Ishikawa (cell line): ENCODE measurements at regions not wholly inside any gene's neighbourhood (a gene's known extent, or its start where the extent isn't known, plus 50 kb on each side); places are given as distances from the start of the nearest gene placed in this dataset.

ENCODE experiments used
- CEBPB ChIP-seq: IDR thresholded peaks from 2 replicates; pipeline ENCODE4 v1.6.1; 2012
- CREB1 ChIP-seq: IDR thresholded peaks from 2 replicates; pipeline ENCODE4 v1.6.1; 2012; ENCODE audit warnings: low read depth
- EGR1 ChIP-seq: IDR thresholded peaks from 2 replicates; pipeline ENCODE4 v1.6.1; 2012
- EP300 ChIP-seq: IDR thresholded peaks from 2 replicates; pipeline ENCODE4 v1.6.1; 2012; ENCODE audit warnings: borderline replicate concordance
- FOXM1 ChIP-seq: IDR thresholded peaks from 2 replicates; pipeline ENCODE4 v1.6.1; 2012; ENCODE audit warnings: low read depth, borderline replicate concordance
- NFIC ChIP-seq: IDR thresholded peaks from 2 replicates; pipeline ENCODE4 v1.6.1; 2012
- RAD21 ChIP-seq: IDR thresholded peaks from 2 replicates; pipeline ENCODE4 v1.6.1; 2012; ENCODE audit warnings: low read depth
- TAF1 ChIP-seq: IDR thresholded peaks from 2 replicates; pipeline ENCODE4 v1.6.1; 2012; ENCODE audit warnings: low read depth, mild to moderate bottlenecking
- TCF12 ChIP-seq: IDR thresholded peaks from 2 replicates; pipeline ENCODE4 v1.6.1; 2012; ENCODE audit warnings: low read depth
- TEAD4 ChIP-seq: IDR thresholded peaks from 2 replicates; pipeline ENCODE4 v1.6.1; 2012
- YY1 ChIP-seq: IDR thresholded peaks from 2 replicates; pipeline ENCODE4 v1.6.1; 2012; ENCODE audit warnings: low read depth
- ZBTB7A ChIP-seq: IDR thresholded peaks from 2 replicates; pipeline ENCODE4 v1.6.1; 2012; ENCODE audit warnings: low read depth
- TF ChIP-seq, protein P1 (sequence below): IDR thresholded peaks from 2 replicates; pipeline ENCODE4 v1.6.1; 2012
- TF ChIP-seq, protein P2 (sequence below): IDR thresholded peaks from 2 replicates; pipeline ENCODE4 v1.6.1; 2012; ENCODE audit warnings: low read depth, mild to moderate bottlenecking
- TF ChIP-seq, protein P3 (sequence below): IDR thresholded peaks from 2 replicates; pipeline ENCODE4 v1.6.1; 2012

DNA sequence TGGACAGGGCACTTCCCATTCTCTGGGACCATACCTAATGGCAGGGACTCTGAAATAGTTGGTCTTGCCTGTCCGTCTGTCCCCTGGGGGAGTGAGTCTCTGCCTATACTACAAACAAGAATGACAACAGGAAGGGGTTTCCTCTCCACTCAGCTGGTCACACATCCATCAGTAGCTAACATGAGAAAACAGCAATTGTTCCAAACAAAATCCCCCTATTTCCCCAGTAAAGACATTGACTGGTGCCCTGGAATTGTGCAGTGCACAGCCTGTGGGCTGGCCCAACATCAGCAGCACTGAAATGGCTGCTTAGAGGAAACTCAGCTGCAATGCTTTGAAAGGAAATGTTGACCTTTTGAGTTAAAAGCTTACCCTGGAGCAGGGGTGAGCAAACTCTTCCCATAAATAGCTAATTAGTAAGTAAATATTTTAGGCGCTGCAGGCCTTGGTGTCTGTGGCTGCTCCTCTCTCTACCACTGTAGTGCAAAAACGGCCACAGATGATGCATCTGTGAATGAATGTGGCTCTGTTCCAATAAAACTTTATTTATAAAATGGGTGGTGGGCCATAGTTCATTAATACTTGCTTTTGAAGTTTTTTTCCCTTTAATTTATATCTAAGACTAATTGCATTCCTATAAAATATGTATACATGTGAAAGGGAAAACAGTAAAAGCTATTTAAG, 174.3 kb downstream of the KLF13 start:
- TF ChIP-seq CEBPB (no peak), CREB1 (no peak), TAF1 (no peak), NFIC (no peak), ZBTB7A (no peak), FOXM1 (no peak), EP300 (no peak), TEAD4 (no peak), RAD21 (no peak), EGR1 (no peak), TCF12 (no peak), YY1 (no peak)
- TF ChIP-seq, protein P1, sequence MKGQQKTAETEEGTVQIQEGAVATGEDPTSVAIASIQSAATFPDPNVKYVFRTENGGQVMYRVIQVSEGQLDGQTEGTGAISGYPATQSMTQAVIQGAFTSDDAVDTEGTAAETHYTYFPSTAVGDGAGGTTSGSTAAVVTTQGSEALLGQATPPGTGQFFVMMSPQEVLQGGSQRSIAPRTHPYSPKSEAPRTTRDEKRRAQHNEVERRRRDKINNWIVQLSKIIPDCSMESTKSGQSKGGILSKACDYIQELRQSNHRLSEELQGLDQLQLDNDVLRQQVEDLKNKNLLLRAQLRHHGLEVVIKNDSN = no peak
- TF ChIP-seq, protein P2, sequence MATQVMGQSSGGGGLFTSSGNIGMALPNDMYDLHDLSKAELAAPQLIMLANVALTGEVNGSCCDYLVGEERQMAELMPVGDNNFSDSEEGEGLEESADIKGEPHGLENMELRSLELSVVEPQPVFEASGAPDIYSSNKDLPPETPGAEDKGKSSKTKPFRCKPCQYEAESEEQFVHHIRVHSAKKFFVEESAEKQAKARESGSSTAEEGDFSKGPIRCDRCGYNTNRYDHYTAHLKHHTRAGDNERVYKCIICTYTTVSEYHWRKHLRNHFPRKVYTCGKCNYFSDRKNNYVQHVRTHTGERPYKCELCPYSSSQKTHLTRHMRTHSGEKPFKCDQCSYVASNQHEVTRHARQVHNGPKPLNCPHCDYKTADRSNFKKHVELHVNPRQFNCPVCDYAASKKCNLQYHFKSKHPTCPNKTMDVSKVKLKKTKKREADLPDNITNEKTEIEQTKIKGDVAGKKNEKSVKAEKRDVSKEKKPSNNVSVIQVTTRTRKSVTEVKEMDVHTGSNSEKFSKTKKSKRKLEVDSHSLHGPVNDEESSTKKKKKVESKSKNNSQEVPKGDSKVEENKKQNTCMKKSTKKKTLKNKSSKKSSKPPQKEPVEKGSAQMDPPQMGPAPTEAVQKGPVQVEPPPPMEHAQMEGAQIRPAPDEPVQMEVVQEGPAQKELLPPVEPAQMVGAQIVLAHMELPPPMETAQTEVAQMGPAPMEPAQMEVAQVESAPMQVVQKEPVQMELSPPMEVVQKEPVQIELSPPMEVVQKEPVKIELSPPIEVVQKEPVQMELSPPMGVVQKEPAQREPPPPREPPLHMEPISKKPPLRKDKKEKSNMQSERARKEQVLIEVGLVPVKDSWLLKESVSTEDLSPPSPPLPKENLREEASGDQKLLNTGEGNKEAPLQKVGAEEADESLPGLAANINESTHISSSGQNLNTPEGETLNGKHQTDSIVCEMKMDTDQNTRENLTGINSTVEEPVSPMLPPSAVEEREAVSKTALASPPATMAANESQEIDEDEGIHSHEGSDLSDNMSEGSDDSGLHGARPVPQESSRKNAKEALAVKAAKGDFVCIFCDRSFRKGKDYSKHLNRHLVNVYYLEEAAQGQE = no peak
- TF ChIP-seq, protein P3, sequence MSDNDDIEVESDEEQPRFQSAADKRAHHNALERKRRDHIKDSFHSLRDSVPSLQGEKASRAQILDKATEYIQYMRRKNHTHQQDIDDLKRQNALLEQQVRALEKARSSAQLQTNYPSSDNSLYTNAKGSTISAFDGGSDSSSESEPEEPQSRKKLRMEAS = no peak

DNA sequence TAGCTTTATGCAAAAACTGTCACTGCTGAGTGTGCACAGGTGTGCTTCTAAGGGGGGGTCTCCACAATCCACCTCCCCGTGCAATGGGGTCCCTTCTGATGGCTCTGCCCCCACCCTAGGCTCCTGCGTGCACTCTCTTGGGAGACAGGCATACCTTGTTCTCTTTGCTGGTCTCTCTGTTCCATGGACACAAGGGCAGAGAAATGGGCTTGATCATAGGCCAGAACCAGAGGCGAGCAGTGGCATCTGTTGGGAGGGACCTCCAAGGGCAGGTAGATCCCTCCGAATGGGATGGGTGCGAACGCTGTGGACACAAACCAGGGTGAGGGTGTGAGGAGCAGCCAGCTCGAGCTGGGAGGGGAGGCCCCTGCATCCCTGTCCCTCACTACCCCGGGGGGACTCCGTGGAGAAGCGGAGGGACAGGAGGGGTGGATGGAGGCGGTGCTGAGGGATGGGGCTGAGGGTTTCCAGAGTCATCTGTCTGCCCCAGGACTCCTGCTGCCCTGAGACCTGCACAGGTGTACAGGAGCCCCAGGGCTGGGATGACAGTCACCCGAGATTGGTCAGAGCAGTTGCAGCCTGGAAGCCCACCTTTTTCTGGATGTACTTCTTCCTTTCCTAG, 175.0 kb downstream of the KLF13 start:
- TF ChIP-seq RAD21 (no peak), TCF12 (no peak), ZBTB7A (no peak), CREB1 (no peak), FOXM1 (no peak), YY1 (no peak), EP300 (no peak), EGR1 (no peak), NFIC (no peak), TAF1 (no peak), CEBPB (no peak), TEAD4 (no peak)
- TF ChIP-seq, protein P2 = no peak
- TF ChIP-seq, protein P3 = no peak
- TF ChIP-seq, protein P1 = no peak

DNA sequence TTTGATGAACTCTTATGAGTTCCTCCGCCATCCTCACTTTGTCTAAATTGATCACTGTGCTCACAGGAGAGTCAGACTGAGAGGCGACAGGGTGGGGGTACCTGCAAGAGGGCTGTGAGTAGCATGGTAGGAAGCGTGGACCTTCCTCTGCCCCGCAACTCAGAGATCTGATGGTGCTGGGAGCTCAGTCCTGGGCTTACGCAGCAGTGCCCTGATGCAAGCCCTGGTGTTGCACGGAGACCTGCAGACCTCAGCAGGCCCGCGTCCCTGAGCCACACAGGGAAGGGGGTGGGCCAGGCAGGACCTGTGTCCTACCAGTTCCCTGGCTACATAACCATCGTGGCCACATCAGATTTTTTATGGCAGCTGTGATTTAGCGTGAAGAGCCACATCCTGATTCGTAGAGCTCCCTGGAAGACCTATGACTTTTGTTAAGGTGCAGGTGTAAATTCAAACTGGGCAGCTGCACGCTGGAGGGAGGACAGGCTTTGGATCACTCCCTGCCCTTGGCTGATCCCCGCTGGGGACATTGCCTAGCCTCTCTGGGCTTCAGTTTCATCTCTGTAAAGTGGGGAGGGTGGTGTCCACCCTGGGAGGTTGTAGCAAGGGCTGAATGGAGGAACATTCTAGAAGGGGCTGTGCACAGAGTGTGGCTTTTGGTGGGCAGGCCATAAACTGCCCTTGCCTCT, 176.1 kb downstream of the KLF13 start:
- TF ChIP-seq ZBTB7A (no peak), YY1 (no peak), CEBPB (no peak), CREB1 (no peak), FOXM1 (no peak), NFIC (no peak), TCF12 (no peak), TEAD4 (no peak), TAF1 (no peak), EP300 (no peak), EGR1 (no peak), RAD21 (no peak)
- TF ChIP-seq, protein P2 = no peak
- TF ChIP-seq, protein P1 = no peak
- TF ChIP-seq, protein P3 = no peak
